Gastrocnemius medialis (tissue), 4 donors: ENCODE measurements at regions not wholly inside any gene's neighbourhood (a gene's known extent, or its start where the extent isn't known, plus 50 kb on each side); places are given as distances from the start of the nearest gene placed in this dataset.

Experiments
- CTCF ChIP-seq, 5 experiments: fragments of 450-650 bp in 3 of 5; fragments of 200-600 bp in 2 of 5; sonication (generic) in 2 of 5; IDR thresholded peaks in 4 of 5; conservative IDR thresholded peaks in 1 of 5; 1 replicate in 4 of 5; 2 replicates in 1 of 5; pipeline ENCODE4 v1.5.1; 2016 to 2019; ENCODE audit warnings: antibody characterized with exemption in 5 of 5, mild to moderate bottlenecking in 3 of 5, moderate library complexity in 3 of 5
- POLR2A ChIP-seq, 2 donors: fragments of 450-650 bp; IDR thresholded peaks; one replicate each; pipeline ENCODE4 v1.6.1; 2017; ENCODE audit warnings: antibody characterized with exemption in 2 of 2, mild to moderate bottlenecking in 2 of 2, moderate library complexity in 2 of 2

DNA sequence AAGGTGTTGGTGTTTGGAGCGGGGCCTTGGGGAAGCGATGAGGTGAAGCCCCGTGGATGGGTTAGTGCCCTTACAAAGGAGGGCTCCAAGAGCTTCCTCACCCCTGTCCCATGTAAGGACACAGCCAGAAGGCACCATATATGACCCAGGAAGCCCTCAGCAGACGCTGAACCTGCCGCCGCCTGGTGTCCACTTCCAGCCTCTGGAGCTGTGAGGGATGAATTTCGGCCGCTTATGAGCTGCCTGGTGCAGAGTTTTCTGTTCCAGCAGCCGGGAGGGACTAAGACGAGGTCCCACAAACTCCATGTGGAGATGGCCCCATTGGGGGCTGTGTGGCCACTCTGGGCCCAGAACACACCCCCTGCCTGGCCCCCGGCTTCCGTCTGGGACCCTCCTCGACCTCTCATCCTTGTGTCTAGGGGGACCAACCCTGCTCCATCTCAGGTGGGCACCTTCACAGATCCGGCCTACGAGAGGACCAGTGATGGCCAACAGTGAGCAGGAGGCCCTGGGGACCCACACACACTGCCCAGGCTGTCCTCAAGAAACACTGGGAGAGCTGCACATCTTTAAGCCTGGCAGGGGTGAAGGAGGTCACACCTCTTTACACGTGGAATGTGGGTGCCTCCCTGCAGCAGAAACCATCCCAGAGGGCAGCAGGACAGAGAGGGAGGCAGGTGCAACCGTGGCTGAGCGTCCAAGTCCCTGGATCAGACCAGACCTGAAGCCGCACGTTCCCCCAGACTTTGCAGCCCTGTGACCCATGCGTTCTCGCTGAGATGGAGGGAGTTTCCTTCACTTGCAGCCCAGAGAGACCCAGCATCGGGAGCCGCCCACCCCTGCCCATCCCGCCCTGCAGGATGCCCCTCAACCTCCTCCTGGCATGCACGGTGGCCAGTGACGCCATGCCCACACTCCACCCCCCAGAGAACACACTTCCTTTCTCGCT lies 96.1 kb downstream of the PDGFA start:
- TF ChIP-seq POLR2A (IDR thresholded peaks at IDR 0.05), result no peak
- no peak for TF ChIP-seq CTCF (IDR thresholded peaks at IDR 0.05 in 4 of 5, conservative IDR thresholded peaks at IDR 0.05 in 1 of 5)
